ENCODE measurements at regions not wholly inside any gene's neighbourhood (a gene's known extent, or its start where the extent isn't known, plus 50 kb on each side); places are given as distances from the start of the nearest gene placed in this dataset.

- H3K4me3 ChIP-seq (ENCODE audit: low read depth, low read length): no peak overlapping the region
- no peaks in the 10 kb centered on the region for H3K27me3 ChIP-seq (replicated peaks)
- no peak for TF ChIP-seq CTCF (IDR thresholded peaks at IDR 0.05; ENCODE audit: low read depth, low read length, missing control alignments)
- no peak for DNase-seq
- in situ Hi-C loops (cut with HindIII; ENCODE audit: low pct_ligation_motif_present, low sequenced_read_pairs): no loop called here
- no peak overlapping the region for H3K27ac ChIP-seq
- H3K36me3 ChIP-seq (replicated peaks): no peaks in the 10 kb centered on the region
Observed at GRCh38 chr18:22278798-22279197, 109.4 kb downstream of the GATA6 start.

DNA sequence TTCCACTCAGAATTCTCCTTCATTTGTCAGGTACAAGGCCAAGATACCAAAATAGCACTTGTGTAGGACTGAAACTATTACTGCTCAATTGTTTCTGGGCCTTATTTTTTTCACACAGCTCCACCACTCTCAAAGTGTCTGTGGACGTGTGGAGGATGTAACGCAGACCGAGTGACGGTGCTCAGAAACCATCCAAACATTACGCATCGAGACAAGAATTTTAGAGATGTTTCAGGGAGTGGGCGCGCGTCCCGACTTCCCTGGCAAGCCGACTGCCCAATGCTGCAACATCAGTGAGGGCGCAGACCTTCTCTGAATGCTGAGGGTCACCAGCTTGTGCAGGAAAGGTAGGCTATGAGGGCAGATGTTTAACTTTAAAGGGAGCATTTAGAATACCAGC is 108.4 kb downstream of the GATA6 start:
- in situ Hi-C loops (cut with HindIII; ENCODE audit: low pct_ligation_motif_present, low sequenced_read_pairs): no loop called here
- H3K4me3 ChIP-seq (ENCODE audit: low read depth, low read length): no peak overlapping the region
- no peak for DNase-seq
- H3K27me3 ChIP-seq (replicated peaks): no peaks in the 10 kb centered on the region
- no peak for TF ChIP-seq CTCF (IDR thresholded peaks at IDR 0.05; ENCODE audit: low read depth, low read length, missing control alignments)
- no peak overlapping the region for H3K27ac ChIP-seq
- no peaks in the 10 kb centered on the region for H3K36me3 ChIP-seq (replicated peaks)

GRCh38 chr18:22276334-22276713 is 106.9 kb downstream of the GATA6 start:
- TF ChIP-seq CTCF (IDR thresholded peaks at IDR 0.05; ENCODE audit: low read depth, low read length, missing control alignments): no peak
- in situ Hi-C loops (cut with HindIII; ENCODE audit: low pct_ligation_motif_present, low sequenced_read_pairs): no loop called here
- Histone ChIP-seq H3K27me3 (replicated peaks) (no peaks in the 10 kb centered on the region), H3K4me3 (ENCODE audit: low read depth, low read length) (no peak overlapping the region), H3K36me3 (replicated peaks) (no peaks in the 10 kb centered on the region), H3K27ac (no peak overlapping the region)
- no peak for DNase-seq

DNA sequence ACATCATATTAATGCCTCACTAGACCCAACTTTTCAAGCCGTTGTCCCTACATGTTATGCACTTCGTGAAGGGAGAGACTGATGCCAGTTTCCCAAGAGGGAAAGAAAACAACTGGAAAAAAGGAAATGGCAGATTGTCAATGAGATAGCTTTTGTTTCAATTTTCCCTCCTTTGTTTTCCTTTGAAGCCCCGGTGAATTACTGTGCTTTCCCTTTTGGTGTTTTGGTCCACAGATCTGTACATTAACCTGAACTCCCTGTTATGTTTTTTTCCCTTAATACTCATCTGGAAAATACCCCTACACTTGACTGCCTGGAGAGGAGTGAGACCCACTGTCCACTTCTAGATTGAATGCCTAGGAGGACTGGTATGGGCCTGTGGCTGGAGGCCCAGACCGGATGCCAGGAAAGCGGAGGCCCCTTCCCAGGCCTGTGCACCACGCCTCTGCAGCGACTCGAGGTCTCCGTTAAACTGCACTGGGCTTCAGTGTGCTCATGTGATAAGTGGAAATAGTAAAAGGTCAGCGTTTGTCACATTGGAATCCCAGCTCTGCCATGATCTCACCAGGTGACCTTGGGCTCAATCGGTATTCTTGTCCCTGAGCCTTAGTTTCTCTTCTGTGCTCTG is 106.4 kb downstream of the GATA6 start:
- Histone ChIP-seq H3K27me3 (replicated peaks) (no peaks in the 10 kb centered on the region), H3K36me3 (replicated peaks) (no peaks in the 10 kb centered on the region), H3K27ac (no peak overlapping the region), H3K4me3 (ENCODE audit: low read depth, low read length) (no peak overlapping the region)
- TF ChIP-seq CTCF (IDR thresholded peaks at IDR 0.05; ENCODE audit: low read depth, low read length, missing control alignments): no peak
- in situ Hi-C loops (cut with HindIII; ENCODE audit: low pct_ligation_motif_present, low sequenced_read_pairs): no loop called here
- no peak for DNase-seq

- TF ChIP-seq CTCF (IDR thresholded peaks at IDR 0.05; ENCODE audit: low read depth, low read length, missing control alignments): no peak
- Histone ChIP-seq H3K27me3 (replicated peaks) (no peaks in the 10 kb centered on the region), H3K4me3 (ENCODE audit: low read depth, low read length) (no peak overlapping the region), H3K27ac (no peak overlapping the region), H3K36me3 (replicated peaks) (no peaks in the 10 kb centered on the region)
- in situ Hi-C loops (cut with HindIII; ENCODE audit: low pct_ligation_motif_present, low sequenced_read_pairs): no loop called here
- DNase-seq: no peak
Observed at GRCh38 chr18:22273101-22274039, 104.0 kb downstream of the GATA6 start.

Data from brain microvascular endothelial cell (primary cell).